NCI-H460 (cell line): ENCODE measurements at regions not wholly inside any gene's neighbourhood (a gene's known extent, or its start where the extent isn't known, plus 50 kb on each side); places are given as distances from the start of the nearest gene placed in this dataset.

Experiments
- DNase-seq: peaks from one replicate; pipeline ENCODE4 v3.0.0-alpha.2; 2016; ENCODE audit warnings: low read depth; ENCODE audit errors: extremely low read depth

- no peak for DNase-seq
These were observed 268.9 kb downstream of the ETNK1 start for GRCh38 chr12:22893878-22894277.

- no peak for DNase-seq
These were observed 274.2 kb downstream of the ETNK1 start for GRCh38 chr12:22899184-22899583.

DNA sequence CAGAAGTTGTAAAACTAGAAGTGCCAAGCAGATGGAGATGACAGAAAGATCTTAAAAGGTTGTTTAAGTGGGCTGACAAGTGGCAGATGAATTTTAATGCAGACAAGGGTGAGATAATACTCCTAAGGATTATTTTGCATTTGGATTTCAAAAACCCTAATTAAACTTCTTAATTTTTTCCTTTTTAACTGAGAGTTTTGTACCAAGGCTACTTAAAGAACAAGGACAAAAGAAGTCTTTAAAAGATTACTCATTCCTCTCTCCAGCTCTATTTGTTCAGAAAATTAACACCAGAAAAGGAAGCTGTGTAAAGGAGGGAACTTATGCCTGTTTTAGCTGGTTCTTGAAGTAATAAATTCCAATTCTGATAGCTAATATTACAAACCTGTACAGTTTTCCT is 275.4 kb downstream of the ETNK1 start:
- DNase-seq, result no peak

DNA sequence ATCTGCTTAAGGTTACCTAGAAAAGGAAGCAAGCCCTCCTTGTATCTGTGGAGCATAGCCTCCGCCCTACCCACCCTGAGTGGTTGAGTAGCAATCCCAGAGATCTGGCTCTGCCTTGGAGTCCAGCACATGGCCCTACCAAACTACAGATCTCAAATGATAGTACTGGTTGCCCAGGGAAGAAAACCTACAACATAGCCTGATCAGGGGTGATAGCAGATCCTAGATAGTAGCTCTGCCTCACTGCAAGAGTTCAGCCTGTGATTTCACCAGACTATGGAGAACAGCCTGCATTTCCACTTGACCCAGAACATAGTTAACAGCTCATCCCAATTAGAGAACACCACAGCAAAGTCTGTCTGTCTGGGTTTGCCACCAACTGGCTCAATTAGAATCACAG is 279.5 kb downstream of the ETNK1 start:
- DNase-seq, result no peak

GRCh38 chr12:22916241-22916640 is 291.3 kb downstream of the ETNK1 start:
- DNase-seq, result no peak

GRCh38 chr12:22916815-22917214 is 291.8 kb downstream of the ETNK1 start:
- no peak for DNase-seq

DNA sequence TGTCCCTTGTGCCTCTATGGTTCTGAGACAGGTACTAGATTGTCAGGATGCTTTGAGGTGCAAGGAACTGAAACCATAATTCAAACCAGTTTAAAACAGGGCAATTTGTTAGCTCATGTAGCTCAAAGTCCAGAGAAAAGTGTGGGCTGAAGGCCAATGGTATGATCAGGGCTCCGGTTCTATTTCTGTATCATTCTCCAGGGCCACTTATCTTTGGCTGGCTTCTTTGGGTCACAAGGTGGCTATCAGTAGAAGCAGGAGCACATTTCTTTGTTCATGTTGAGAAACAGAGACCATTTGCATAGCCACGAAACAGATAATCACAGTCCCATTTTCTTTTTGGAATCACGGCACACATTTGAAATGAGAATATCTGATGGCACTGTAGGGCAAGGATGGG is 294.9 kb downstream of the ETNK1 start:
- DNase-seq, result no peak

DNA sequence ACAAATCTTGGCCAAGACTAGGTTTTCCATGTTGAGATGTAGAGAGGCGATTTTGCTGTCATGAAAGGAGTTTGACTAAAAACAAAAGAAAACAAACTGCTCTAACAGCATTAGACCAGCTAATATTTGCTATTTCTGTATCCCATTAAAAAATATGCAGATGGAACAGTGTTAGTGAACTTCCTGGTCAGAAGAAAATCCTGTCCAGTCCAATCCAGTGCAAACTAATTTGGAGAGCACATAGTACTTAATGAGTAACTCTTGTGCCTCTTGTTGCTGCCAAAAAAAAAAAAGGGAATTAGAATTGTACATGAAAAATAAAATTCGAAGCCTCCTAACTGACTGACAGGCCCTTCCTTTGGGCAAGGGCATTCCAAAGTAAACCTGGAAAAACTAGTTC is 298.8 kb downstream of the ETNK1 start:
- no peak for DNase-seq

DNA sequence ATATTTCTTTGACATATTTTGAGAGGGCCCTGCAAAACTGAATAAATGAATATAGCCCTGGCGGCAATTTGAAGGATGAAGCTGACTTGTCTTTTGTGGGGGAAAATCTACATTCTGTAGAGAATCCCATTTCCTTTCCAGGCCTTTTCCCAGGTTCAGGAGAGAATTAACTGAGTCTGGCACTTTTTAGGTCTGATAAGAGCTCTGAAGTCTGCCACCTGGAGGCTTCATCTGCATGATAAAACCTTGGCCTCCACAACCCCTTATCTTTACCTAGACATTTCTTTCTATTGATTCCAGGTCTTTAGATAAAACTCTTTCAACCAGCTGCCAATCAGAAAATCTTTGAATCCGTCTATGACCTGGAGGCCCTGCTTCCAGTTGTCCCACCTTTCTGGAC is 299.4 kb downstream of the ETNK1 start:
- no peak for DNase-seq

GRCh38 chr12:22925623-22926022 is 300.7 kb downstream of the ETNK1 start:
- no peak for DNase-seq

- no peak for DNase-seq
These were observed 307.5 kb downstream of the ETNK1 start for GRCh38 chr12:22932431-22932830.

GRCh38 chr12:22935090-22935489 is 310.1 kb downstream of the ETNK1 start:
- peak; percentile 57 for DNase-seq

GRCh38 chr12:22935501-22935900 is 310.5 kb downstream of the ETNK1 start:
- DNase-seq, result peak; percentile 68

DNA sequence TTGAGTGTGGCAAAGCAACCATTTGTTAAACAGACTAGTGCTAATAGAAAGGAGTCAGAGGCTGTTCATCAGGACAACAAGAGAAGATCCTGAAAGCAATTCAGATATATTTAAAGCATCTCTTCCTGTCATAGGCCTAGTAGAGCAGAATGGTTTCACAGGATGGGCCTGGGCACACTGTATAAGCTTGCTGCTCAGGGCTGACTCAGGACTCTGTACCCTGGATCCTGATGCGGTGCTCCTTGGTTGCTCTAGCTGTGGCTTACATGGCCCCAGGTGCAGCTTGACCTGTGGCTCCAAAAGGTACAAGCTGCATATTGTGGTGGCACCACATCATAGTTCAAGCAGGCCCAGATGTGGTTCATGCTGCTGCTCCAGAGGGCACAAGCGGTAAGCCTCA is 313.4 kb downstream of the ETNK1 start:
- no peak for DNase-seq

DNA sequence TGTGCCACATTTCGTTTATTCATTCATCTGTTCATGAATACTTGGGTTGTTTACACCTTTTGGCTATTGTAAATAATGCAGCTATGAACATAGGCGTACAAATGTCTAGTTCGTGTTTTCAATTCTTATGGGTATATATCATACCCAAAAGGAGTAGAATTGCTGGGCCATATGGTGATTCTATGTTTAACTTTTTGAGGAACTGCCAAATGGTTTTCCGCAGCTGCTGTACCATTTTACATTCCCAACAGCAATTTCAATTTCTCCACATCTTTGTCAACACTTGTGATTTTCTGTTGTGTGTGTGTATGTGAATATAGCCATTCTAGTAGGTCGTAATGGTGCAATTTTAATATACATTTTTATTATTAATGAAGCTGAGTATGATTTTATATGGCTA is 326.2 kb downstream of the ETNK1 start:
- DNase-seq, result no peak

- DNase-seq, result no peak
These were observed 331.7 kb downstream of the ETNK1 start for GRCh38 chr12:22956690-22957089.

GRCh38 chr12:22967171-22967570 is 342.2 kb downstream of the ETNK1 start:
- DNase-seq, result no peak

DNA sequence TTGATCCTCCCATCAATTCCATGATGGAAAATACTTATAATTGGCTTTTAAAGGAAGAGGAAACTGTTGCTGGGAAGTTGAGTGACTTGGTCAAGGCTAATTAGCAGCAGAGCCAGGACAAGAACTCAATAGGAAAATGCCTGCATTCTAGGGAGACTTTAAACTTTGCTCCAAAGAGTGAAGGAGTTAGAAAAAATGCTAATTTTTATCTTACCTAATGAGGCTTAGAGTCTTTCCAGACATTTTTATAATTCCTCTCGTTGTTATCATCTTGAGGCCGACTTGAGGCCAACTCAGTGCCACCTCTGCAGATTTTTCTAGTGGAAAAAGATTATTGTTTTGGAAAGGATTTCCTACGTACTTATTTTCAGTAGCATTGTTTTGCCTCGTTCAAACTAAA is 344.6 kb downstream of the ETNK1 start:
- no peak for DNase-seq

DNA sequence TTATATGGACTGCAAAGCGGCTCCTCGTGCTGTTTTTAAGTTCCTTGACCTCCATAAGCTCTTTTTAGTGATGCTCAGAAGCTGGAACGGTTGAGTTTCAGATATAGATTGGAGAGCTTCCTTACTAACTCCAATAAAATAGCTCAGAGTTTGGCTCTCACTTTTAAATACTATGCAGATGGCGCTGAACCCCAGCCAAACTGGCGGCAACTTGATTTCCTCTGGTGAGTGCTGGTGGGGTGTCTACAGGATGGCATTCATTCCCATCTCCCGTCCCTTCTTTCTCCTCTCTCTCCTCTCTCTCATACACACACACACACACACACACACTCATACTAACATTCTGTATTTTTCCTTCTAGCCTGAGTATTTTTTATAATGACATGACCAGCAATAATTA is 346.3 kb downstream of the ETNK1 start:
- DNase-seq, result no peak

DNA sequence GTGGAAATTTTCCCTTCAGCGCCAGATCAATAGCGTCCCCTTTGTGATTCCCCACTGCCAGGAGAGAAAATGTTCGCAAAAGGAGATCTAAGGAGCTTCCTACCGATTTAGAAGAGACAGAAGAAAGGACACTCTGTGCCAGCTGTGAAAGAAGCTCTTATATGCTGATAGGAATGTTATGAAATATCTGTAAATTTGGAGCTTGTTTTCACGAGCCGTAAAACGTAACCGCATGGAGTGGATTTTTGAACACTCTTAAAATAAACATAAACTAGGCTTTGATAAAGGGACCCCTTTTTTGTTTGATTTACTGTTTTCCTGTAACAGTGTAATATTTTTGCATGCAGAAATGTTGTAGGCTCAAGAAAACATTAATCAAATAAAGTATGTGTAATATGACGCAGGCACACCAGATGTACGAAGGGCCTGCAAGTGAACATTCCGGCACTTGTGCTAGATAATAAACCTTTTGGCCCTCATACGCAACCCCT is 346.8 kb downstream of the ETNK1 start:
- no peak for DNase-seq

DNA sequence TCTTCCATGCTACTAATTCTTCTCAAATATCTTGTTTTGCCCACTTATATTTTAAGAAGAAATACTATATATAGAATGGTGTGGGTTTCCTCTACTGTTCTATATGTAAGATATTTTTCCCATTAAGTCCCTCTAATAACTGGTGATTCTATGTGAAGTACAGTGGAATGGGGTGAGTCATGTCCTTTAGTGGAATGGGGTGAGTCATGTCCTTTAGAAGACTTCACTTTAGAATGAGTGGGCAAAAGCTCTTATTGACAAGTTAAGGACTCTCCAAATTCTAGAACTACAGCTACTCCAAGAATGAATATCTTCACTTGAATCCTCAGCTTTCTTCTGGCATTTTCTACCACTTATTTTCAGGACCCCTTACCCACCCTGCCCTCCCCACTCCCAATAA is 349.9 kb downstream of the ETNK1 start:
- DNase-seq, result peak; percentile 30

DNA sequence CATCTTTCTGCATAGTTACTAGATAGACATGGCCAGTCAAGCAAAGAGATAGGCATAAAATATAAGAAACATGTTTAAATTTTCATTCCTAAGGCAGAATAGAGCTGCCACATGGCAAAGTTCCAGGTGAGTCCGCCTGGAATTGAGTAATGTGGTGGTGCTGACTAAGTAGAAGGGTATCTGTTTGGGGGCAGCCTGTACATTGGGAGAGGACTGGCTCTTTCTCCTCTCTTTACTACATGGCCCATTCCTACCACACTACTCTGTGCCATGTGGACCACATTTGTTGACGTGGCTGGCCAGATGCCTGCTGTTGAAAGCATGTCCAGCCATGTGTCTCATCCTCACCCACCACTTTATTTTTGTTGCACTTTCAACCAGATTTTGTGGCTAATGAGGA is 354.0 kb downstream of the ETNK1 start:
- no peak for DNase-seq

GRCh38 chr12:22979854-22980469 is 355.0 kb downstream of the ETNK1 start:
- DNase-seq, result no peak
